Panc1 (cell line): ENCODE measurements at regions not wholly inside any gene's neighbourhood (a gene's known extent, or its start where the extent isn't known, plus 50 kb on each side); places are given as distances from the start of the nearest gene placed in this dataset.

Experiments used
- ATAC-seq: fragments of 200-7000 bp; cut with Tn5 transposase; 2 replicates; pipeline ENCODE4 v1.9.1; 2020; ENCODE audit warnings: mild to moderate bottlenecking, moderate library complexity
- BruUV-seq: library from RNA; stranded (reverse); fragments of 400-500 nt; replicated peaks from 2 replicates; lab custom pipeline; 2021; lab: Mats Ljungman, UMichigan
- CTCF ChIA-PET: fragments of 300-600 bp; sonication (Branson Sonifier 250); formaldehyde crosslinking; loops from one replicate; lab custom pipeline; 2022; ENCODE audit warnings: antibody characterized with exemption; lab: Charles Lee
- POLR2A ChIA-PET: fragments of 300-600 bp; sonication (Branson Sonifier 250); formaldehyde crosslinking; loops from one replicate; lab custom pipeline; 2022; ENCODE audit warnings: antibody characterized with exemption; lab: Charles Lee
- DNase-seq: peaks from one replicate; pipeline ENCODE4 v3.0.0-alpha.2; 2010; ENCODE audit warnings: low read depth, low spot score
- H3K27ac ChIP-seq: 2 replicates; pipeline ENCODE4 v1.5.1; 2011; ENCODE audit warnings: mild to moderate bottlenecking, low read length, inconsistent platforms
- H3K27me3 ChIP-seq: fragments of 200-500 bp; sonication (Bioruptor generic); 2 replicates; pipeline ENCODE4 v1.6.0; 2014; ENCODE audit warnings: low read length, inconsistent platforms; ENCODE audit not compliant: control insufficient read depth, insufficient read depth
- H3K36me3 ChIP-seq: fragments of 200-500 bp; sonication (Bioruptor generic); 2 replicates; pipeline ENCODE4 v1.5.1; 2014; ENCODE audit warnings: inconsistent platforms, mild to moderate bottlenecking, low read length, moderate library complexity; ENCODE audit not compliant: control insufficient read depth, insufficient read depth
- H3K4me1 ChIP-seq: 2 replicates; pipeline ENCODE4 v1.5.1; 2011; ENCODE audit warnings: inconsistent platforms, mild to moderate bottlenecking, low read length, moderate library complexity; ENCODE audit not compliant: control insufficient read depth, insufficient read depth
- H3K4me3 ChIP-seq, 2 experiments: 2 replicates each; pipeline ENCODE4 v1.5.1; 2011 to 2012; ENCODE audit warnings: low read depth in 2 of 2, low read length in 2 of 2, mild to moderate bottlenecking in 2 of 2, inconsistent platforms in 1 of 2, moderate library complexity in 1 of 2
- H3K9me3 ChIP-seq: fragments of 200-500 bp; sonication (Bioruptor generic); 2 replicates; pipeline ENCODE4 v1.5.1; 2014; ENCODE audit warnings: low read depth, mild to moderate bottlenecking, inconsistent platforms, low read length, moderate library complexity; ENCODE audit not compliant: control insufficient read depth, insufficient read depth
- POLR2AphosphoS5 ChIP-seq: IDR thresholded peaks from 2 replicates; pipeline ENCODE4 v1.6.1; 2012; ENCODE audit warnings: mild to moderate bottlenecking, low read depth, low read length, moderate library complexity
- REST ChIP-seq, 2 experiments: IDR thresholded peaks; 2 replicates each; pipeline ENCODE4 v1.6.1; 2011 to 2012; ENCODE audit warnings: low read depth in 2 of 2, control low read depth in 1 of 2, low read length in 1 of 2, mild to moderate bottlenecking in 1 of 2, moderate library complexity in 1 of 2; ENCODE audit not compliant: insufficient read depth in 1 of 2
- SIN3A ChIP-seq: IDR thresholded peaks from 2 replicates; pipeline ENCODE4 v1.6.1; 2012; ENCODE audit warnings: low read depth, mild to moderate bottlenecking, low read length, moderate library complexity, borderline replicate concordance; ENCODE audit not compliant: insufficient read depth
- TCF7L2 ChIP-seq: IDR thresholded peaks from 2 replicates; pipeline ENCODE4 v1.6.1; 2011; ENCODE audit warnings: mild to moderate bottlenecking, low read depth, low read length, inconsistent platforms
- in situ Hi-C: cut with HindIII; loops from 2 replicates; pipeline ENCODE4 v1.10.0; 2016; ENCODE audit warnings: low sequenced_read_pairs, low pct_unique_long_range_greater_than_20kb
- intact Hi-C: fragments of 100-400 bp; cut with micrococcal nuclease; formaldehyde crosslinking; loops from one replicate; pipeline ENCODE4 v1.10.0; 2022; ENCODE audit not compliant: unreplicated experiment
- TF ChIP-seq, protein P1 (sequence below): fragments of 450-650 bp; IDR thresholded peaks from 2 replicates; pipeline ENCODE4 v1.5.1; 2017; ENCODE audit warnings: mild to moderate bottlenecking

- Histone ChIP-seq H3K36me3 (no peaks in the 10 kb centered on the region), H3K4me1 (no peaks in the 10 kb centered on the region), H3K9me3 (no peaks in the 10 kb centered on the region), H3K27me3 (peaks cover 17% of the 10 kb centered on the region), H3K27ac (no peak overlapping the region), H3K4me3 (no peak overlapping the region)
- no peak for DNase-seq
- intact Hi-C loops, result no loop called here
- ATAC-seq, result no peak
- ChIA-PET CTCF (no interaction called here), POLR2A (no interaction called here)
- no TSS peak for BruUV-seq
- in situ Hi-C loops, result no loop called here
- TF ChIP-seq REST (IDR thresholded peaks at IDR 0.05; ENCODE audit: insufficient read depth in 1 of 2, low read depth in 2 of 2, low read length in 1 of 2) (no peak), SIN3A (no peak)
These were observed 431.9 kb downstream of the TNS3 start for GRCh38 chr7:47149971-47150370.

DNA sequence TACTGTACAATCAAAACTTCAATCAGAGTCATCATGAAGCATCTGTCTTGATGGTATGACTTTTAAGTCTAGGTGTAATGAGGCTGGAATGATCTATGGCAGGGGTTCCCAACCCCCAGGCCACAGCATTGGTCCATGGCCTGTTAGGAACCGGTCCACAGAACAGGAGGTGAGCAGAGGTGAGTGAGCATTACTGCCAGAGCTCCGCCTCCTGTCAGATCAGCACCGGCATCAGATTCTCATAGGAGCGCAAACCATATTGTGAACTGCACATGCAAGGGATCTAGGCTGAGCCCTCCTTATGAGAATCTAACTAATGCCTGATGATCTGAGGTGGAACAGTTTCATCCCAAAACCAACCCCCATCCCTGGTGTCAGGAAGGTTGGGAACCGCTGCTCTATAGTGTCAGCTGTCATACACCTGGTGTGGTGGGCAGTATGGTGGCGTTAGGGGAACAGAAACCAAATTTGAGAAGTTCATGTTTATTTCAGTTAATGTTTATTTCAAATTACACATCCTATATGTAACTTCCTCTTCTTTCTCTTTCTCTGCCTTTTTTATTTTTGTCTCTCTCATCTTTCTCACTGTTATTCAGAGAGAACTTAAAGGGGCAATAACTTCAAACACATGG, 432.6 kb downstream of the TNS3 start:
- Histone ChIP-seq H3K27me3 (peaks cover 19% of the 10 kb centered on the region), H3K4me1 (no peaks in the 10 kb centered on the region), H3K27ac (no peak overlapping the region), H3K9me3 (no peaks in the 10 kb centered on the region), H3K4me3 (no peak overlapping the region), H3K36me3 (no peaks in the 10 kb centered on the region)
- CTCF ChIA-PET, result no interaction called here
- in situ Hi-C loops, result no loop called here
- POLR2A ChIA-PET, result no interaction called here
- no peak for ATAC-seq
- TF ChIP-seq, protein P1, sequence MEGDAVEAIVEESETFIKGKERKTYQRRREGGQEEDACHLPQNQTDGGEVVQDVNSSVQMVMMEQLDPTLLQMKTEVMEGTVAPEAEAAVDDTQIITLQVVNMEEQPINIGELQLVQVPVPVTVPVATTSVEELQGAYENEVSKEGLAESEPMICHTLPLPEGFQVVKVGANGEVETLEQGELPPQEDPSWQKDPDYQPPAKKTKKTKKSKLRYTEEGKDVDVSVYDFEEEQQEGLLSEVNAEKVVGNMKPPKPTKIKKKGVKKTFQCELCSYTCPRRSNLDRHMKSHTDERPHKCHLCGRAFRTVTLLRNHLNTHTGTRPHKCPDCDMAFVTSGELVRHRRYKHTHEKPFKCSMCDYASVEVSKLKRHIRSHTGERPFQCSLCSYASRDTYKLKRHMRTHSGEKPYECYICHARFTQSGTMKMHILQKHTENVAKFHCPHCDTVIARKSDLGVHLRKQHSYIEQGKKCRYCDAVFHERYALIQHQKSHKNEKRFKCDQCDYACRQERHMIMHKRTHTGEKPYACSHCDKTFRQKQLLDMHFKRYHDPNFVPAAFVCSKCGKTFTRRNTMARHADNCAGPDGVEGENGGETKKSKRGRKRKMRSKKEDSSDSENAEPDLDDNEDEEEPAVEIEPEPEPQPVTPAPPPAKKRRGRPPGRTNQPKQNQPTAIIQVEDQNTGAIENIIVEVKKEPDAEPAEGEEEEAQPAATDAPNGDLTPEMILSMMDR, result no peak
- TF ChIP-seq POLR2AphosphoS5 (no peak), SIN3A (no peak), TCF7L2 (no peak), REST (IDR thresholded peaks at IDR 0.05; ENCODE audit: insufficient read depth in 1 of 2, low read depth in 2 of 2, low read length in 1 of 2) (no peak)
- no TSS peak for BruUV-seq
- intact Hi-C loops, result no loop called here
- no peak for DNase-seq
